Heart left ventricle (tissue), 13 donors: ENCODE measurements at regions not wholly inside any gene's neighbourhood (a gene's known extent, or its start where the extent isn't known, plus 50 kb on each side); places are given as distances from the start of the nearest gene placed in this dataset.

ENCODE experiments used
- POLR2A ChIP-seq, 2 donors: fragments of 450-650 bp; IDR thresholded peaks; one replicate each; pipeline ENCODE4 v1.6.1; 2017; ENCODE audit warnings: antibody characterized with exemption in 2 of 2, mild to moderate bottlenecking in 2 of 2, moderate library complexity in 2 of 2
- TF ChIP-seq, protein P1 (sequence below), 12 donors: fragments of 200-600 bp; sonication (generic) in 4 of 12; IDR thresholded peaks; one replicate each; pipeline versions ENCODE4 v1.5.0 to v1.8.0; 2018 to 2022; ENCODE audit warnings: antibody characterized with exemption in 12 of 12, mild to moderate bottlenecking in 5 of 12
- donor health status: ischemic (EF 13 %, LVEDD 7.1; RV severe dilation, severe dysfunction).
- donor health status: DM: no; HTN: yes; CAD: no.
- donor health status: DM: no; HTN: no; CAD: no.
- donor health status: ischemic (EF 25% LVEDD 6.9; RV normal size, moderate dysfunction).
- donor health status: ischemic (EF 25% LVEDD 5.7; RV mildly dilated, moderate dysfunction).
- donor health status: ischemic (EF 35%, LVEDD 5.7; RV mildly dilated, moderate dysfunction).
- donor health status: nonischemic (EF 11% LVEDD 7.7; RV severe dilation, severe dysfunction).
- donor health status: DM: yes; HTN: yes; CAD: no.
- donor health status: PGD.
- donor health status: ischemic (EF 29% LVEDD 5.4; RV normal size, mild dysfunction).
- donor health status: nonischemic (EF 23%, LVEDD 6.1; RV moderate dilation, normal function).

- TF ChIP-seq, protein P1, sequence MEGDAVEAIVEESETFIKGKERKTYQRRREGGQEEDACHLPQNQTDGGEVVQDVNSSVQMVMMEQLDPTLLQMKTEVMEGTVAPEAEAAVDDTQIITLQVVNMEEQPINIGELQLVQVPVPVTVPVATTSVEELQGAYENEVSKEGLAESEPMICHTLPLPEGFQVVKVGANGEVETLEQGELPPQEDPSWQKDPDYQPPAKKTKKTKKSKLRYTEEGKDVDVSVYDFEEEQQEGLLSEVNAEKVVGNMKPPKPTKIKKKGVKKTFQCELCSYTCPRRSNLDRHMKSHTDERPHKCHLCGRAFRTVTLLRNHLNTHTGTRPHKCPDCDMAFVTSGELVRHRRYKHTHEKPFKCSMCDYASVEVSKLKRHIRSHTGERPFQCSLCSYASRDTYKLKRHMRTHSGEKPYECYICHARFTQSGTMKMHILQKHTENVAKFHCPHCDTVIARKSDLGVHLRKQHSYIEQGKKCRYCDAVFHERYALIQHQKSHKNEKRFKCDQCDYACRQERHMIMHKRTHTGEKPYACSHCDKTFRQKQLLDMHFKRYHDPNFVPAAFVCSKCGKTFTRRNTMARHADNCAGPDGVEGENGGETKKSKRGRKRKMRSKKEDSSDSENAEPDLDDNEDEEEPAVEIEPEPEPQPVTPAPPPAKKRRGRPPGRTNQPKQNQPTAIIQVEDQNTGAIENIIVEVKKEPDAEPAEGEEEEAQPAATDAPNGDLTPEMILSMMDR (IDR thresholded peaks at IDR 0.05), result no peak
- no peak for TF ChIP-seq POLR2A (IDR thresholded peaks at IDR 0.05)
Measured at GRCh38 chr14:22338381-22338780, 250.6 kb downstream of the DAD1 start.
